ENCODE measurements at regions not wholly inside any gene's neighbourhood (a gene's known extent, or its start where the extent isn't known, plus 50 kb on each side); places are given as distances from the start of the nearest gene placed in this dataset.

DNA sequence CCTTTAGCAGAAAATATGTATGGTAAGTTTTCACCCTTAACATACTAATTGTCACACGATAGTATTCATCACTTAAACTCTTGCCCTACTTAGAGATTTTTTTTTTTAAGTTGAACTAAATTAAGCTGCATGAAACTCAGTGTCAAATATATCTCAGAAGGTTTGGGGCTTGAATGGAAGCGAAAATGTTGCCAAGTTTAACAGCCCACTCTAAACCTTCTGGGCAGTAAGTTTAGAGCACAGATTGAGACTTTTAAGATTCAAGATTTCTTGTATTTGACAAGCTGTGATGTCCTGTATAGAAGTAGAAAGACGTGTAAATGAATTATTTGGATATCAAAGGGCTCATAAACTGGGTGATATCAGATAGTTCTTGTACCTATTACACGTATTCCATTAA is 287.3 kb upstream of the FLRT2 start:
- DNase-seq (ENCODE audit: low spot score) = no peak
- Mint-ChIP-seq H3K4me1 (peaks cover 30% of the 10 kb centered on the region), H3K4me3 (no peak overlapping the region), H3K36me3 (no peaks in the 10 kb centered on the region), H3K9me3 (no peaks in the 10 kb centered on the region), H3K27ac (no peak overlapping the region), H3K27me3 (ENCODE audit: low read depth) (no peaks in the 10 kb centered on the region)
- ATAC-seq = no peak
- TF ChIP-seq, protein P1, sequence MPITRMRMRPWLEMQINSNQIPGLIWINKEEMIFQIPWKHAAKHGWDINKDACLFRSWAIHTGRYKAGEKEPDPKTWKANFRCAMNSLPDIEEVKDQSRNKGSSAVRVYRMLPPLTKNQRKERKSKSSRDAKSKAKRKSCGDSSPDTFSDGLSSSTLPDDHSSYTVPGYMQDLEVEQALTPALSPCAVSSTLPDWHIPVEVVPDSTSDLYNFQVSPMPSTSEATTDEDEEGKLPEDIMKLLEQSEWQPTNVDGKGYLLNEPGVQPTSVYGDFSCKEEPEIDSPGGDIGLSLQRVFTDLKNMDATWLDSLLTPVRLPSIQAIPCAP (CRISPR knock-in tag; IDR thresholded peaks at IDR 0.05) = no peak
- no peak for TF ChIP-seq NR3C1 (CRISPR knock-in tag; conservative IDR thresholded peaks at IDR 0.05; ENCODE audit: low read depth)
- TF ChIP-seq HMGA2 (CRISPR knock-in tag; IDR thresholded peaks at IDR 0.05) = no peak
- TF ChIP-seq, protein P2, sequence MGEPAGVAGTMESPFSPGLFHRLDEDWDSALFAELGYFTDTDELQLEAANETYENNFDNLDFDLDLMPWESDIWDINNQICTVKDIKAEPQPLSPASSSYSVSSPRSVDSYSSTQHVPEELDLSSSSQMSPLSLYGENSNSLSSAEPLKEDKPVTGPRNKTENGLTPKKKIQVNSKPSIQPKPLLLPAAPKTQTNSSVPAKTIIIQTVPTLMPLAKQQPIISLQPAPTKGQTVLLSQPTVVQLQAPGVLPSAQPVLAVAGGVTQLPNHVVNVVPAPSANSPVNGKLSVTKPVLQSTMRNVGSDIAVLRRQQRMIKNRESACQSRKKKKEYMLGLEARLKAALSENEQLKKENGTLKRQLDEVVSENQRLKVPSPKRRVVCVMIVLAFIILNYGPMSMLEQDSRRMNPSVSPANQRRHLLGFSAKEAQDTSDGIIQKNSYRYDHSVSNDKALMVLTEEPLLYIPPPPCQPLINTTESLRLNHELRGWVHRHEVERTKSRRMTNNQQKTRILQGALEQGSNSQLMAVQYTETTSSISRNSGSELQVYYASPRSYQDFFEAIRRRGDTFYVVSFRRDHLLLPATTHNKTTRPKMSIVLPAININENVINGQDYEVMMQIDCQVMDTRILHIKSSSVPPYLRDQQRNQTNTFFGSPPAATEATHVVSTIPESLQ (CRISPR knock-in tag; IDR thresholded peaks at IDR 0.05) = no peak
- ChIA-PET POLR2A (no interaction called here), CTCF (no interaction called here)

DNA sequence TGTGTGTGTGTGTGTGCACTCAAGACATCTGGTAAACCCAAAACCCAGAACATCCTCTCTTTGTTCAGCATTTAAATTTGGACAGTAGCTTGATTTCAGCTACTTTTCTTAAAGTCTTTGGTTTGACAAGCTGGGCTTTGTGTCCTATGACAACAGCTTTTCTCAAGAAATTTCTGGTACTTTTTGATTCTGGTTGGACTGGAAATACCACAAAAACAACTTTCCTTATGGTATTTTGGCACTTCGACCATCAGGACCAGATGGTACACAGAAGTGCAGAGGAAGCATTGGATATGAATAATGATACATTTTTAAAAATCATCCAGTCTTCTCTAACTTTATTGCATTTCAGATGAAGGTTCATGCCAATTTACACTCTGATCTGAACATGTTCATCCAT is 286.6 kb upstream of the FLRT2 start:
- no peak for ATAC-seq
- ChIA-PET POLR2A (no interaction called here), CTCF (no interaction called here)
- no peaks in the 10 kb centered on the region for H3K27me3 Mint-ChIP-seq (ENCODE audit: low read depth)
- TF ChIP-seq, protein P3, sequence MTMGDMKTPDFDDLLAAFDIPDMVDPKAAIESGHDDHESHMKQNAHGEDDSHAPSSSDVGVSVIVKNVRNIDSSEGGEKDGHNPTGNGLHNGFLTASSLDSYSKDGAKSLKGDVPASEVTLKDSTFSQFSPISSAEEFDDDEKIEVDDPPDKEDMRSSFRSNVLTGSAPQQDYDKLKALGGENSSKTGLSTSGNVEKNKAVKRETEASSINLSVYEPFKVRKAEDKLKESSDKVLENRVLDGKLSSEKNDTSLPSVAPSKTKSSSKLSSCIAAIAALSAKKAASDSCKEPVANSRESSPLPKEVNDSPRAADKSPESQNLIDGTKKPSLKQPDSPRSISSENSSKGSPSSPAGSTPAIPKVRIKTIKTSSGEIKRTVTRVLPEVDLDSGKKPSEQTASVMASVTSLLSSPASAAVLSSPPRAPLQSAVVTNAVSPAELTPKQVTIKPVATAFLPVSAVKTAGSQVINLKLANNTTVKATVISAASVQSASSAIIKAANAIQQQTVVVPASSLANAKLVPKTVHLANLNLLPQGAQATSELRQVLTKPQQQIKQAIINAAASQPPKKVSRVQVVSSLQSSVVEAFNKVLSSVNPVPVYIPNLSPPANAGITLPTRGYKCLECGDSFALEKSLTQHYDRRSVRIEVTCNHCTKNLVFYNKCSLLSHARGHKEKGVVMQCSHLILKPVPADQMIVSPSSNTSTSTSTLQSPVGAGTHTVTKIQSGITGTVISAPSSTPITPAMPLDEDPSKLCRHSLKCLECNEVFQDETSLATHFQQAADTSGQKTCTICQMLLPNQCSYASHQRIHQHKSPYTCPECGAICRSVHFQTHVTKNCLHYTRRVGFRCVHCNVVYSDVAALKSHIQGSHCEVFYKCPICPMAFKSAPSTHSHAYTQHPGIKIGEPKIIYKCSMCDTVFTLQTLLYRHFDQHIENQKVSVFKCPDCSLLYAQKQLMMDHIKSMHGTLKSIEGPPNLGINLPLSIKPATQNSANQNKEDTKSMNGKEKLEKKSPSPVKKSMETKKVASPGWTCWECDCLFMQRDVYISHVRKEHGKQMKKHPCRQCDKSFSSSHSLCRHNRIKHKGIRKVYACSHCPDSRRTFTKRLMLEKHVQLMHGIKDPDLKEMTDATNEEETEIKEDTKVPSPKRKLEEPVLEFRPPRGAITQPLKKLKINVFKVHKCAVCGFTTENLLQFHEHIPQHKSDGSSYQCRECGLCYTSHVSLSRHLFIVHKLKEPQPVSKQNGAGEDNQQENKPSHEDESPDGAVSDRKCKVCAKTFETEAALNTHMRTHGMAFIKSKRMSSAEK (CRISPR knock-in tag; IDR thresholded peaks at IDR 0.05; ENCODE audit: borderline replicate concordance) = no peak
- no peak for TF ChIP-seq JAZF1 (CRISPR knock-in tag; IDR thresholded peaks at IDR 0.05)
- TF ChIP-seq, protein P4, sequence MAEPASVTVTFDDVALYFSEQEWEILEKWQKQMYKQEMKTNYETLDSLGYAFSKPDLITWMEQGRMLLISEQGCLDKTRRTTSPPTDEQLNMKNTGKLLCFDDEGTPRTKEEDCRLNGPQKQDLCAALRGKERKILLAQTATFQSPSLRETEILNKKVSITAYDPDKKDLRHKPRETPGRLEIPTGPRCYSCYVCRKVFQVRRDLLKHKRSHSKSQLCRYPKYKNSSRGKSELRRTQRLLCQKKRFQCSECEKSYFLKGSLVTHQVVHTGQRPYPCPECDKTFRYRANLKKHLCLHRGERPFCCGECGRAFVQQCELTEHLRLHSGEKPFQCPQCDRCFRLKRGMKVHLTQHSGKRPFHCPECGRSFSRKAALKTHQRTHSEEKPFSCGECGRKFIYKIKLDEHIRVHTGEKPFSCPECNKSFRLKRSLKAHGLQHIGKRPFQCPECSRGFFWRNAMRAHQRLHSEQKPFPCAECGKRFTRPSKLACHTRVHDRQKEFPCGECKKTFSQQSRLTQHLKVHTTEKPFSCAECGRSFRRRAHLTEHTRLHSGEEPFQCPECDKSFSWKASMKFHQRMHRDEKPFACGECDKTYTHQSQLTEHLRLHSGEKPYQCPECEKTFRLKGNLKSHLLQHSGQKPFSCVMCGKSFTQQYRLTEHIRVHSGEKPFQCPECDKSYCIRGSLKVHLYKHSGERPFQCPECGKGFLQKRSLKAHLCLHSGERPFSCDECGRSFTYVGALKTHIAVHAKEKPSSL (CRISPR knock-in tag; conservative IDR thresholded peaks at IDR 0.05) = no peak
- no peak for TF ChIP-seq FOXK1 (CRISPR knock-in tag; IDR thresholded peaks at IDR 0.05)
- TF ChIP-seq SMAD3 (CRISPR knock-in tag; IDR thresholded peaks at IDR 0.05; ENCODE audit: borderline replicate concordance) = no peak
- TF ChIP-seq, protein P5, sequence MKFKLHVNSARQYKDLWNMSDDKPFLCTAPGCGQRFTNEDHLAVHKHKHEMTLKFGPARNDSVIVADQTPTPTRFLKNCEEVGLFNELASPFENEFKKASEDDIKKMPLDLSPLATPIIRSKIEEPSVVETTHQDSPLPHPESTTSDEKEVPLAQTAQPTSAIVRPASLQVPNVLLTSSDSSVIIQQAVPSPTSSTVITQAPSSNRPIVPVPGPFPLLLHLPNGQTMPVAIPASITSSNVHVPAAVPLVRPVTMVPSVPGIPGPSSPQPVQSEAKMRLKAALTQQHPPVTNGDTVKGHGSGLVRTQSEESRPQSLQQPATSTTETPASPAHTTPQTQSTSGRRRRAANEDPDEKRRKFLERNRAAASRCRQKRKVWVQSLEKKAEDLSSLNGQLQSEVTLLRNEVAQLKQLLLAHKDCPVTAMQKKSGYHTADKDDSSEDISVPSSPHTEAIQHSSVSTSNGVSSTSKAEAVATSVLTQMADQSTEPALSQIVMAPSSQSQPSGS (CRISPR knock-in tag; IDR thresholded peaks at IDR 0.05; ENCODE audit: borderline replicate concordance, low read depth) = no peak
- TF ChIP-seq ETV6 (CRISPR knock-in tag; IDR thresholded peaks at IDR 0.05) = no peak
- no peak for TF ChIP-seq TEAD1 (CRISPR knock-in tag; IDR thresholded peaks at IDR 0.05)
- H3K4me1 Mint-ChIP-seq = peaks cover 25% of the 10 kb centered on the region
- peaks cover 6% of the 10 kb centered on the region for H3K9me3 Mint-ChIP-seq
- H3K36me3 Mint-ChIP-seq = peaks cover 2% of the 10 kb centered on the region; the same call in 1 of the 2 replicates
- DNase-seq (ENCODE audit: low spot score) = no peak
- H3K27ac Mint-ChIP-seq = no peak overlapping the region
- no peak overlapping the region for H3K4me3 Mint-ChIP-seq

Measured in WTC11 (cell line).